K562 (cell line): ENCODE measurements at regions not wholly inside any gene's neighbourhood (a gene's known extent, or its start where the extent isn't known, plus 50 kb on each side); places are given as distances from the start of the nearest gene placed in this dataset.

Experiments used
- ATAC-seq: fragments of 200-7000 bp; cut with Tn5 transposase; 3 replicates; pipeline ENCODE4 v1.9.1; 2020; ENCODE audit warnings: moderate library complexity
- BruUV-seq: library from RNA; stranded (reverse); fragments of 400-500 nt; replicated peaks from 2 replicates; lab custom pipeline; 2021; lab: Mats Ljungman, UMichigan
- CTCF ChIA-PET: fragments of 300-600 bp; formaldehyde crosslinking; extraction: SDS; loops from one replicate; lab custom pipeline; 2021; ENCODE audit warnings: low intra/inter-chr PET ratio; lab: Yijun Ruan, JAX
- POLR2A ChIA-PET: fragments of 300-600, 350-650 bp; sonication (Branson Sonifier 250); formaldehyde crosslinking; extraction: SDS; loops from one replicate; lab custom pipeline; 2021; ENCODE audit warnings: antibody characterized with exemption, inconsistent platforms; lab: Yijun Ruan, JAX
- DNase-seq, 4 experiments: peaks; one replicate each; pipeline versions ENCODE4 v3.0.0 to v3.0.0-alpha.2; 2011 to 2018; ENCODE audit warnings: low spot score in 3 of 4, mixed read lengths in 3 of 4; ENCODE audit errors: extremely low read depth in 1 of 4
- FAIRE-seq: peaks from 2 replicates; lab custom pipeline; 2011; peaks lifted over from hg19 to GRCh38; lab: Jason Lieb, UNC
- H2AFZ ChIP-seq: 2 replicates; pipeline ENCODE4 v1.6.0; 2011; ENCODE audit warnings: low read depth, low read length, control low read depth, inconsistent platforms
- H3K27ac ChIP-seq: fragments of 200-600 bp; 3 replicates; pipeline ENCODE4 v1.8.0; 2011; ENCODE audit warnings: low read depth, mild to moderate bottlenecking, control low read depth, inconsistent platforms, low read length, moderate library complexity, mixed read lengths; ENCODE audit errors: extremely low read depth
- H3K27me3 ChIP-seq, 2 experiments: fragments of 300-600 bp in 1 of 2; 2 replicates in 1 of 2; 3 replicates in 1 of 2; pipeline versions ENCODE4 v1.6.0 to v1.8.0; 2011; ENCODE audit warnings: inconsistent platforms in 2 of 2, low read length in 2 of 2, mild to moderate bottlenecking in 1 of 2, mixed read lengths in 1 of 2, moderate library complexity in 1 of 2; ENCODE audit not compliant: control insufficient read depth in 2 of 2, insufficient read depth in 2 of 2
- H3K36me3 ChIP-seq: fragments of 300-600 bp; 3 replicates; pipeline ENCODE4 v1.8.0; 2011; ENCODE audit warnings: mild to moderate bottlenecking, low read length, inconsistent platforms; ENCODE audit not compliant: control insufficient read depth, insufficient read depth
- H3K4me1 ChIP-seq, 2 experiments: fragments of 200-600 bp in 1 of 2; replicated peaks in 1 of 2; 2 replicates in 1 of 2; 3 replicates in 1 of 2; pipeline versions ENCODE4 v1.5.1 to v1.8.0; 2011; ENCODE audit warnings: inconsistent platforms in 2 of 2, low read length in 2 of 2, mild to moderate bottlenecking in 1 of 2, mixed read lengths in 1 of 2, moderate library complexity in 1 of 2; ENCODE audit not compliant: control insufficient read depth in 2 of 2, insufficient read depth in 2 of 2
- H3K4me2 ChIP-seq: 2 replicates; pipeline ENCODE4 v1.6.1; 2011; ENCODE audit warnings: low read length, control low read depth, inconsistent platforms, mixed read lengths; ENCODE audit not compliant: insufficient read depth
- H3K4me3 ChIP-seq: fragments of 200-600 bp; sonication (generic), shearing (Covaris generic); 2 replicates; pipeline ENCODE4 v1.5.1; 2016; ENCODE audit warnings: control low read depth, inconsistent platforms
- H3K79me2 ChIP-seq: fragments of 200-600 bp; 3 replicates; pipeline ENCODE4 v1.8.0; 2011; ENCODE audit warnings: low read length, inconsistent platforms; ENCODE audit not compliant: control insufficient read depth, insufficient read depth
- H3K9ac ChIP-seq, 2 experiments: 2 replicates each; pipeline versions ENCODE4 v1.6.0 to v1.6.1; 2011; ENCODE audit warnings: low read depth in 2 of 2, low read length in 2 of 2, control low read depth in 1 of 2, inconsistent platforms in 1 of 2, mild to moderate bottlenecking in 1 of 2, mixed read lengths in 1 of 2; ENCODE audit not compliant: insufficient read depth in 1 of 2
- H3K9me1 ChIP-seq: one replicate; pipeline ENCODE4 v1.6.0; 2011; ENCODE audit warnings: inconsistent platforms, mild to moderate bottlenecking, low read length, moderate library complexity; ENCODE audit not compliant: control insufficient read depth, insufficient read depth
- H3K9me3 ChIP-seq: replicated peaks from 2 replicates; pipeline ENCODE4 v1.5.1; 2011; ENCODE audit warnings: low read depth, low read length, inconsistent platforms; ENCODE audit not compliant: control insufficient read depth, insufficient read depth
- H4K20me1 ChIP-seq: replicated peaks from 2 replicates; pipeline ENCODE4 v1.6.1; 2011; ENCODE audit warnings: low read length, inconsistent platforms, mixed read lengths; ENCODE audit not compliant: control insufficient read depth, insufficient read depth
- ARID1B ChIP-seq: fragments of 450-650 bp; IDR thresholded peaks from 2 replicates; pipeline ENCODE4 v1.6.1; 2016; ENCODE audit warnings: antibody characterized with exemption, mild to moderate bottlenecking, inconsistent platforms
- GATAD2B ChIP-seq: fragments of 450-650 bp; IDR thresholded peaks from 2 replicates; pipeline ENCODE4 v1.6.1; 2017; ENCODE audit warnings: mild to moderate bottlenecking, borderline replicate concordance
- MECOM ChIP-seq: fragments of 250-450 bp; sonication (Bioruptor Pico); IDR thresholded peaks from 2 replicates; pipeline ENCODE4 v1.8.0; 2022; ENCODE audit warnings: inconsistent platforms
- OTX1 ChIP-seq: fragments of 450-650 bp; formaldehyde crosslinking; IDR thresholded peaks from 2 replicates; pipeline ENCODE4 v1.4.0; 2022; ENCODE audit warnings: mild to moderate bottlenecking
- SRSF7 ChIP-seq: fragments of 200-400 bp; formaldehyde crosslinking; optimal IDR thresholded peaks from 2 replicates; pipeline ENCODE3; 2017; ENCODE audit warnings: mild to moderate bottlenecking, low read depth, low read length
- ZC3H4 ChIP-seq: sonication (generic); formaldehyde crosslinking; IDR thresholded peaks from 2 replicates; pipeline ENCODE4 v1.9.0; 2021; ENCODE audit warnings: missing genetic modification reagents, borderline replicate concordance
- ZNF79 ChIP-seq: fragments of 250-450 bp; sonication (Bioruptor Pico); IDR thresholded peaks from 2 replicates; pipeline ENCODE4 v1.4.0; 2020; ENCODE audit warnings: low read depth, mild to moderate bottlenecking, moderate library complexity
- WGBS: fragments of 100-300 bp; shearing (Covaris generic); methylation state at CpG from one replicate; pipeline ENCODE4 v1.1.6; 2016; ENCODE audit warnings: low coverage, mixed read lengths; ENCODE audit not compliant: insufficient coverage; ENCODE audit errors: missing lambda C conversion rate; 5-methylcytosine and 5-hydroxymethylcytosine counted together
- in situ Hi-C: fragments of 300-500 bp; cut with MboI; formaldehyde crosslinking; loops from 4 replicates; pipeline ENCODE4 v1.15.0; 2018; ENCODE audit warnings: inconsistent platforms, mixed read lengths
- intact Hi-C: fragments of 100-400 bp; cut with micrococcal nuclease; formaldehyde crosslinking; loops from 2 replicates; pipeline ENCODE4 v1.14.2; 2022
- TF ChIP-seq, protein P1 (sequence below): IDR thresholded peaks from 2 replicates; pipeline ENCODE4 v1.6.1; 2016; ENCODE audit warnings: missing genetic modification characterization, missing compliant biosample characterization
- TF ChIP-seq, protein P2 (sequence below): fragments of 450-650 bp; IDR thresholded peaks from 2 replicates; pipeline ENCODE4 v1.6.1; 2016; ENCODE audit warnings: borderline replicate concordance

DNA sequence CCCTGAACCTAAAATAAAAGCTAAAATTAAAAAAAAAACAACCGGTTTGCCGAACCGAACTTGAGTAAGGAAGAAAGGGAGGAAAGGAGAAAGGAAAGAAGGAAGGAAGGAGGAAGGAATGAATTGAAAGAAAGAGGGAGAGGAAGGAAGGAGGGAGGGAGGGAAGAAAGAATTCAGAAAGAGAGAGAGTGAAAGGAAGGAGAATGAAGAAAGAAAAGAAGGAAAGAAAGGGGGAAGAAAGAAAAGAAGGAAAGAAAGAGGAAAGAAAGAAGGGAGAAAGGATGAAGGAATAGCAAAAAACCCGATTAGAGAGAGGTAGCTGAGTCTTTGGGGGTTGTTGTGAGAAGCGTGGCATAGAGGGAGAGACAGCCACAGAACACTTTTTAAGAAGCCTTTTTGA lies 121.4 kb downstream of the FGF18 start:
- H2AFZ ChIP-seq = no peak overlapping the region
- H3K4me3 ChIP-seq = no peak overlapping the region
- no peak for ATAC-seq
- CTCF ChIA-PET = no interaction called here
- H3K79me2 ChIP-seq = no peaks in the 10 kb centered on the region
- POLR2A ChIA-PET = interaction anchor here (0.6 kb wide), 1 partner anchor 125 kb away, joined by 3 read pairs; no protein-coding TSS in a partner anchor
- intact Hi-C loops (no loop called here), in situ Hi-C loops (no loop called here)
- BruUV-seq = no TSS peak
- no peaks in the 10 kb centered on the region; the same call in 1 of the 2 replicates for H4K20me1 ChIP-seq
- DNase-seq = no peak
- H3K9me3 ChIP-seq = no peaks in the 10 kb centered on the region
- H3K9me1 ChIP-seq = no peaks in the 10 kb centered on the region
- 8% methylated on average over 2 of the region's 5 CpGs for WGBS
- peaks cover 22 to 75% of the 10 kb centered on the region in 2 experiments for H3K27me3 ChIP-seq
- no peak overlapping the region for H3K4me2 ChIP-seq
- FAIRE-seq = no peak
- H3K27ac ChIP-seq = no peak overlapping the region
- no peak overlapping the region for H3K9ac ChIP-seq
- H3K4me1 ChIP-seq = no peaks in the 10 kb centered on the region
- TF ChIP-seq MECOM (CRISPR knock-in tag) = no peak
- TF ChIP-seq OTX1 (CRISPR knock-in tag) = peak; percentile 53; the same call in 1 of the 2 replicates
- TF ChIP-seq GATAD2B = no peak
- TF ChIP-seq, protein P1, sequence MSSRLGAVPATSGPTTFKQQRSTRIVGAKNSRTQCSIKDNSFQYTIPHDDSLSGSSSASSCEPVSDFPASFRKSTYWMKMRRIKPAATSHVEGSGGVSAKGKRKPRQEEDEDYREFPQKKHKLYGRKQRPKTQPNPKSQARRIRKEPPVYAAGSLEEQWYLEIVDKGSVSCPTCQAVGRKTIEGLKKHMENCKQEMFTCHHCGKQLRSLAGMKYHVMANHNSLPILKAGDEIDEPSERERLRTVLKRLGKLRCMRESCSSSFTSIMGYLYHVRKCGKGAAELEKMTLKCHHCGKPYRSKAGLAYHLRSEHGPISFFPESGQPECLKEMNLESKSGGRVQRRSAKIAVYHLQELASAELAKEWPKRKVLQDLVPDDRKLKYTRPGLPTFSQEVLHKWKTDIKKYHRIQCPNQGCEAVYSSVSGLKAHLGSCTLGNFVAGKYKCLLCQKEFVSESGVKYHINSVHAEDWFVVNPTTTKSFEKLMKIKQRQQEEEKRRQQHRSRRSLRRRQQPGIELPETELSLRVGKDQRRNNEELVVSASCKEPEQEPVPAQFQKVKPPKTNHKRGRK = peak; percentile 90
- no peak for TF ChIP-seq ZNF79 (CRISPR knock-in tag)
- TF ChIP-seq, protein P2, sequence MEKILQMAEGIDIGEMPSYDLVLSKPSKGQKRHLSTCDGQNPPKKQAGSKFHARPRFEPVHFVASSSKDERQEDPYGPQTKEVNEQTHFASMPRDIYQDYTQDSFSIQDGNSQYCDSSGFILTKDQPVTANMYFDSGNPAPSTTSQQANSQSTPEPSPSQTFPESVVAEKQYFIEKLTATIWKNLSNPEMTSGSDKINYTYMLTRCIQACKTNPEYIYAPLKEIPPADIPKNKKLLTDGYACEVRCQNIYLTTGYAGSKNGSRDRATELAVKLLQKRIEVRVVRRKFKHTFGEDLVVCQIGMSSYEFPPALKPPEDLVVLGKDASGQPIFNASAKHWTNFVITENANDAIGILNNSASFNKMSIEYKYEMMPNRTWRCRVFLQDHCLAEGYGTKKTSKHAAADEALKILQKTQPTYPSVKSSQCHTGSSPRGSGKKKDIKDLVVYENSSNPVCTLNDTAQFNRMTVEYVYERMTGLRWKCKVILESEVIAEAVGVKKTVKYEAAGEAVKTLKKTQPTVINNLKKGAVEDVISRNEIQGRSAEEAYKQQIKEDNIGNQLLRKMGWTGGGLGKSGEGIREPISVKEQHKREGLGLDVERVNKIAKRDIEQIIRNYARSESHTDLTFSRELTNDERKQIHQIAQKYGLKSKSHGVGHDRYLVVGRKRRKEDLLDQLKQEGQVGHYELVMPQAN = 0 out of 2 replicates have a peak, but pooled peaks have one; percentile 21
- no peak for TF ChIP-seq SRSF7
- no peak for TF ChIP-seq ARID1B
- no peak for TF ChIP-seq ZC3H4 (CRISPR knock-in tag)
- no peaks in the 10 kb centered on the region for H3K36me3 ChIP-seq
